ENCODE measurements at regions not wholly inside any gene's neighbourhood (a gene's known extent, or its start where the extent isn't known, plus 50 kb on each side); places are given as distances from the start of the nearest gene placed in this dataset.

- no peak for DNase-seq
Observed at GRCh38 chr10:121405096-121405495, 193.1 kb downstream of the FGFR2 start.

DNA sequence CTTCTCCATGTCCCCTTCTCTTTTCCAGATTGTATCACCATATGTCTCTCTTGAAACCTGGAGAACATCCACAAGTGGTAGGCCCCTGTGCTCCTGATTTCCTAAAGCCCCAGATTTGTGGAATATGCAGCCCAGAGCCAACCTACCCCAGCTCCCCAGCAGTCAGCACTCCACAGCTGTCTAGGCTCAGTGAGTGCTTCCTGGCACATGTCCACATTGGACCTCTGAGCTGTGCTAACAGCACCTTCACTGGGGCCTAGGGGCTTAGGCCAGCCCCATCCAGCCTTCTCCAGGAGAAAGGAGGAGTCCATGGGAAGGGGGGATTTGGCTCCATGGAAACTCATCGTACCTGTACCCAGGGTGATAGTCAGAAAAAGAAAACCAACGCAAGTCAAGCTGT, 192.7 kb downstream of the FGFR2 start:
- DNase-seq: no peak

GRCh38 chr10:121405953-121406352, 192.3 kb downstream of the FGFR2 start:
- DNase-seq: no peak

GRCh38 chr10:121406823-121407545, 191.3 kb downstream of the FGFR2 start:
- no peak for DNase-seq

DNA sequence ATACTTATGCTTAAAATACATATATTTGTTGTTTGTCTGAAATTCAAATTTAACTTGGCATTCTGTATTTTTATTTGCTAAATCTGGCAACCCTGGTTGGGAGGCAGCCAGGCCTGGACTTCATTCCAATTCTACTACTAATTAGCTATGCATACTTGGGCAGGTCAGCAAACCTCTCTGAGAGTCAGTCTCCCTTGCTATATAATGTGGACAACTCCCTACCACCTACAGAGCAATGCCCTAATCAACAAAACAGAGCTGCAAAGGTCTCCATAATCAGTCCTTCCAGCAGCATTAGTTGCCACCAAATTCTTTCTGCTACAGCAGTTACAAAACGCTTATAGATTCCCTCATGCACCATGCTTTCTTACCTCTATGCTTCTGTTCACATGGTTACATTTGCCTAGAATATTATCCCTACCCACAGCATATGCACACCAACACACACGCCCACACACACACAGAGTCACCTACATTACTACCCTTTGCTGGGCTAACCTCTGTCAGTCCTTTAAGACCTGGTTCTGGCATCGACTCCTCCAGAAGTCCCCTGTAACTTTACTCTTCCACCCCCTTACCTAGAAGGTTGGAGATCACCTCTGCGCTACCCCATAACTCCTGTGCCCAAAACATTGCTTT, 188.7 kb downstream of the FGFR2 start:
- no peak for DNase-seq

DNA sequence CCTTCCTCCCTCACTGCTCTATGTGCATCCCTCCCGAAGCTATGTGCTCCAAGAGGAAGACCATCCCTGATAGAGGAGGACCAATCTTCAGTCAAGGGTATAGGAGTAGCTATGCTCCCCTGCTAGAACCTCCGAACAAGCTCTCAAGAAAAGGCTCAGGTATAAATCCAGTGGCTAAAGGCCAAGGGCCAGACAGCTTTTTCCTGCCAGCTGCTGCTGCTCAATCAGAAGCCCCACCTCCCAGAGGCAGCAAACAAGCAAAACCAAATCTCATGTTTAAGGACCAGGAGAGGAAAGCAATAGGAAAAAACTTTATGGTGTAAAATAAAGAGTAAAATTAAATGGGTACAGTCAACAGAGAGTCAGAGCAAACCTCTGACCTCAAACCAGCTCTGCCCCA, 187.2 kb downstream of the FGFR2 start:
- peak; percentile 33 for DNase-seq

GRCh38 chr10:121413951-121414350, 184.3 kb downstream of the FGFR2 start:
- DNase-seq: no peak

GRCh38 chr10:121414366-121415062, 183.7 kb downstream of the FGFR2 start:
- DNase-seq: no peak

DNA sequence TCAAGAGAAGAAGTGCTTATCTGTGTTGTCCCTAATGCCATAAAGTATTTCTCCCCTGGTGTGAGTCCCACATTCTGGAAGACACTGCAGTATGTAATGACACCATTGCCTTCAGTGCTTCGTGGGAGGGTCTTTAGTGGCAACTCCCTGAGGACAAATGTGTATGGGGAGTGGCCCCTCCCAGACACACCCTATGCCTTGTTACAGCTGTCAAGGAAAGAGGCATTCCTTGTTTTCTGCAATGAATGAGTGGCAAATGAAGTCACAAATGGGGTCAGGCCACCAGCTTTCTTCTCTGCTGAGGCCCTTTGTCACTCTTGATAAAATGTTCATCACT, 183.2 kb downstream of the FGFR2 start:
- DNase-seq: no peak

GRCh38 chr10:121416071-121416470, 182.2 kb downstream of the FGFR2 start:
- no peak for DNase-seq

DNA sequence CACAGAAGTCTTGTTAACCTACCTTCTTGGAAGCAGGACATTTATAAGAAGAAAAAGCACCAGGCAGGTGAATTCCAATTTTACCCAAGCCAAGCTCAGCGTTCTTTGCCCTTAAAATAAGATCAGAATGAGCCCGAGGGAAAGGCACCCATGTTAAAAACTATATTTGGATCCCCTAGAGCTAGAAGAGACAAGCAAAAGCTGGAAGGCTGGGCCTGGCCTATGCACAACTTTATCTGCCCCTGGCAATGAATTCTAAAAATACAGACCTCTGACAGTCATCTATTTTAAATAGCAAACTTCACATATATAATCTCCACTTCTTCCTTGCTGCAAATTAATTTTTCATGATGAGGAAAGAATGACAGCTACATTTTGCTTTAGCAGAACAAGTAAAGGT, 180.9 kb downstream of the FGFR2 start:
- DNase-seq: no peak

GRCh38 chr10:121418126-121418777, 180.0 kb downstream of the FGFR2 start:
- no peak for DNase-seq

- no peak for DNase-seq
Observed at GRCh38 chr10:121420006-121420405, 178.2 kb downstream of the FGFR2 start.

DNA sequence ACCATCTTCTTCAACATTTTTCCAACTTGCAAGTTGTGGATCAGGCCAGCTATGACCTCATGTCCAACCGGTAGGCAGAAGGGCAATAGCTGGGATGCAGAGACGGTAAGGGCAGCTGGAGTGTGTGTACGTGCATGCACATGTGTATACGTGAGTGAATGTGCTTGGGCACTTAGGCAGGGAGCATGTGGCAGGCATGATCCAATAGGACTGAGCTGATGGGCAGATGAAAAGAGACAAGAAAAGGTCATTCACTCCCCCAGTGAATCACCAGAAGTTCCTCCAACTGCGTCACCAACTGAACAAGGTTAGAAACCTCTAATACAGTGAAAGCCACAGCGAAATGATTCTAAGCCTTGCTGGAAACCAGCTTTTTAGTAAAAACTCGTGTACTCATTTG, 176.1 kb downstream of the FGFR2 start:
- DNase-seq: no peak

GRCh38 chr10:121425623-121426022, 172.6 kb downstream of the FGFR2 start:
- DNase-seq: no peak

DNA sequence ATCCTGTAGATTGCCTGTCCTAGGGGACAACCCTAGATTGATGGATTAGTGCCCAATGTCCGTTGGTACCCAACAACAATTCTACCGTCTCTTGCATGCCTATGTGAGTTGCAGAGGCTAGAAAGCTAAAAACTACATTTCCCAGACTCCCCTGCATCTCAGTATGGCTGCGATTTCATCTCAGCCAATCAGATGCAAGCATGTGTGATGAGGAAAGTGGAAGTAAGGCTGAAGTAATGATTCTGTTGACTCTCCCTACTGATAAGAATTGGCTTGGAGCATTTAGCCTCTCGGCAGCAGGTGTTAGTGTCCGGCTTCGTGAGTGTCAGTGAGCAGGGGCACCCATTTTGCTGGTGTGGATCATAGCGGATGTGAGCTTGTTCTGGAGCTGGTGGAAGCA, 171.9 kb downstream of the FGFR2 start:
- no peak for DNase-seq
